Heart left ventricle (tissue), 13 donors: ENCODE measurements at regions not wholly inside any gene's neighbourhood (a gene's known extent, or its start where the extent isn't known, plus 50 kb on each side); places are given as distances from the start of the nearest gene placed in this dataset.

Experiments used
- CTCF ChIP-seq, 12 donors: fragments of 200-600 bp; sonication (generic) in 4 of 12; IDR thresholded peaks; one replicate each; pipeline versions ENCODE4 v1.5.0 to v1.8.0; 2018 to 2022; ENCODE audit warnings: antibody characterized with exemption in 12 of 12, mild to moderate bottlenecking in 5 of 12
- POLR2A ChIP-seq, 2 donors: fragments of 450-650 bp; IDR thresholded peaks; one replicate each; pipeline ENCODE4 v1.6.1; 2017; ENCODE audit warnings: antibody characterized with exemption in 2 of 2, mild to moderate bottlenecking in 2 of 2, moderate library complexity in 2 of 2
- donor health status: ischemic (EF 13 %, LVEDD 7.1; RV severe dilation, severe dysfunction).
- donor health status: DM: no; HTN: yes; CAD: no.
- donor health status: DM: no; HTN: no; CAD: no.
- donor health status: ischemic (EF 25% LVEDD 6.9; RV normal size, moderate dysfunction).
- donor health status: ischemic (EF 25% LVEDD 5.7; RV mildly dilated, moderate dysfunction).
- donor health status: ischemic (EF 35%, LVEDD 5.7; RV mildly dilated, moderate dysfunction).
- donor health status: nonischemic (EF 11% LVEDD 7.7; RV severe dilation, severe dysfunction).
- donor health status: DM: yes; HTN: yes; CAD: no.
- donor health status: PGD.
- donor health status: ischemic (EF 29% LVEDD 5.4; RV normal size, mild dysfunction).
- donor health status: nonischemic (EF 23%, LVEDD 6.1; RV moderate dilation, normal function).

GRCh38 chr13:31528758-31529157 is 210.6 kb upstream of the RXFP2 start:
- TF ChIP-seq POLR2A (IDR thresholded peaks at IDR 0.05), result no peak
- no peak for TF ChIP-seq CTCF (IDR thresholded peaks at IDR 0.05)
